T-helper 9 cell (primary cell): ENCODE measurements at regions not wholly inside any gene's neighbourhood (a gene's known extent, or its start where the extent isn't known, plus 50 kb on each side); places are given as distances from the start of the nearest gene placed in this dataset.
"Not testable (repeated sequence)": the region's sequence is repeated elsewhere in the genome, so short reads cannot be mapped to it uniquely, and the experiment has no call there.

ENCODE experiments used
- DNase-seq: peaks from one replicate; pipeline ENCODE4 v3.0.0-alpha.2; 2020

DNA sequence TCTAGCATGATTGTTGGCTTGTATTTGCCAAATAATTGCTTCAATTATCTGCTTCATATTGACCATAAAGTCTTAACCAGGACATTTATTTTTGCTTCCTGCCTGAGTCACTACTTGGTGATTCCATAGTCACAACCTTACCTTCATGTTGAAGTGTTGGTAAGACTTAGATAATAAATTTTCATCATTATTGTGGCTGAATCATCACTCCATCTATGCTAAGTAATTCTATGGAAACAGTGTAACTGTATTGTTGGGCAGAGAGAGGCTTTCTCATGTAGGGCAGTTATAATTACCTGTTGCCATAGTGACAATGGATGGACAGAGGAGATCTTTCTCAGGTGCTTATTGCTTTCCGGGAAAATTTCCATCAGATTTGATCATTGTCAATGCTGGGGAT lies 330.7 kb upstream of the LRRC3B start:
- no peak for DNase-seq

DNA sequence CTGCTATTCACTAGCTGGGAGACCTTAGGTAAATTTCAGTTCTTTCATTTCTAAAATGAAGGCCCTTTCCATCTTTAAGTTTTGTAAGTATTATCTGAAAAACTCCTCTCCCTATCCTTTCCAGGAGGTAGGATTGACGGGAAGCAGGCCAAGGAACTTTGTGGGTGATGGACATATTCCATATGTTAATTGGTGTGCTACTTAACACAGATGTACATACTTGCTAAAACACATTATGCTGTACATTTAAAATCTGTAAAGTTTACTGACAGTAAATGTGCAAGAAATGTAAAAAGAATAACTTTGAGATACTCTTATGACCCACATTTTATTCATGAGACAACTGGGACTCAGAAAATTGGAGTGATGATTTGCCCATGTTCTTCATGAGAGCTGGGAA lies 329.8 kb upstream of the LRRC3B start:
- no peak for DNase-seq

DNA sequence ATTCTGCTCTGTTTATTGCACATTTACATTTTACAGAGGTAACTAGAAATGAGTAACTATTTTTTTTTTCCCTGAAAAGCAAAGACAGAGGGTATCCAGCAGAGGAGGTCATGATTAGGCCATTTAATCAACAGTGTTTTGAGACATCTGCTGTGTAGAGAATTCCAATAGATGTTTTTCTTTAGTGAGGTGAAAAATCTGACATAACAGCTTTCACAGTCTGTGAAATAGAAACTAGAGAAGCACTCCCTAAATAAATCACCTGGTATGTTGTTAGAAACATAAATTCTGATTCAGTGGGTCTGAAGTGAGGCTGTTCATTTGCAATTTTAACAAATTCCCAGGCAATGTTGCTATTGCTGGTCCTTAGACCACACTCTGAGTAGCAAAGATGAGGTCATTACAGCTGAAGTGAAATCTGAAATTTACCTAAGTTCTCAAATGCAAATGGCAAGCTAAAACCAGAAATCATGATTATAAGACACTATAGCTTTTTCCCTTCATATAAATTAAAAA lies 329.2 kb upstream of the LRRC3B start:
- DNase-seq: no peak

DNA sequence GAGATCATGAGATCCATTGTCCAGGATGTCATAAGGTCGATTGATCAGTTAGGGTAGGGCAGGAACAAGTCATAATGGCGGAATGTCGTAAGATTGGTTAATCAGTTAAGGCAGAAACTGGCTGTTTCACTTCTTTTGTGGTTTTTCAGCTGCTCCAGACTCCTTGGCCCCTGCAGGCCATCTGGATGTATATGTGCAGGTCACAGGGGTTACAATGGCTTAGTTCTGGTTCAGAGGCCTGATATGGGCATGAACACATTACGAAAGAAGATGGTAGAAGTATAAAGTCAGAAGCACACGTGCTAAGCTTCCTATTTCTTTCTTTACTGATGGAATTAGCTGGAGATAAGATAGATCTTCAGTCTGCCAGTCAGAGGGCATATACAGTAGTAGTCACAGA lies 315.4 kb upstream of the LRRC3B start:
- DNase-seq: no peak

DNA sequence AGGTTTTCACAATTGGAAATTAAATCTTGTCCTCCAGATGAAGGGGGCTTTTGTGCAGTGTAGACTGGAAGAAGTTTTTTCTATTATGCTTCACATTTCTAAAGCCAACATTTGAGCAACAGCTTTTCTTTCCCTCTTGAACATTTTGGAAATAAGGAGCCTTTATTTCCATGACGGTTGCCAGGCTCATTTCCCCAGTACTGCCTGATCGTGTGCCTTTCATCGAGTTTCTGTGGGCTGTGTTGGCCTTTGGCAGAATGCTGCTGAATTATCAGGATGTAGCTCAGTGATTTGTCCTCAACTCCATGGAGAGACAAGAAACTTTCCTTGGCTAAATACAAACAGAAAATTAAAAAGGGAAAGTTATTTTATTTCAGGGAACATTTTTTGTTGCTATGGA lies 314.8 kb upstream of the LRRC3B start:
- no peak for DNase-seq

DNA sequence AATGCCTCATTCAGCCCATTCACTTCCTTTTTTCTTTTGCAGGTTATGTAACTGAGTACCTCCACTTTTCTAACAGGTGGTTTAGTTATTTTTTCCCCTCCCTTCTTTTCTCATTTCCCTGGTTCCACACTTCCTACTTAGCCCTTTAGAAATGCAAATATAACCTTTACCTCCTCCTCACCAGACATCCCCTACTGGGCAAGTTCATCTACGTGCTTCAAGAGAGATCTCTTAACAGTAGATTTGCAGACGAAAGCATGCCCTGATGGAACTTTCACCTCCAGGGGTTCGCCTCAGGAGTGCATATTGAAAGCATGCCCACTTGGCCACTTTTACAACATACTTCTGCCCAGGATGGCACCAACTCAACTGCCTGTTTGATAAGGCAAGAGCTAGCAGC lies 314.1 kb upstream of the LRRC3B start:
- no peak for DNase-seq

DNA sequence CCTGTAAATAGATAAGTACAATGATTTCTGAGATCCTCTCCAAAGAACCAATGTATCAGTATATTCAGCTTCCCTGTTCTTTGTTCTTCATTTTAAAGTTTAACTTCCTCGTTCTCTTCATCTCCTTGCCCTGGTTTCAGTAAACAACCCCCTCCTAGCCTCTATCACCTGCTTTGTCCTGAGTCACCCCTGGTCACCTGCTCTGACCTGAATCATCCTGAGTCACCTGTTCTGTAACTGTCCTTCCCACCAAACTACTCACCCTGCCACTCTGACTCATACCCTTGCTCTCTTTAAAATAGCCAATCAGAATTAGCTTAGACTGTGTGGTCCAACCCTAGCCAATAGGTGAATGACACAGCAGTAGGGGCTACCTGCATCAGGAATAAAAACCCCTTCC lies 313.0 kb upstream of the LRRC3B start:
- DNase-seq: not testable (repeated sequence)

DNA sequence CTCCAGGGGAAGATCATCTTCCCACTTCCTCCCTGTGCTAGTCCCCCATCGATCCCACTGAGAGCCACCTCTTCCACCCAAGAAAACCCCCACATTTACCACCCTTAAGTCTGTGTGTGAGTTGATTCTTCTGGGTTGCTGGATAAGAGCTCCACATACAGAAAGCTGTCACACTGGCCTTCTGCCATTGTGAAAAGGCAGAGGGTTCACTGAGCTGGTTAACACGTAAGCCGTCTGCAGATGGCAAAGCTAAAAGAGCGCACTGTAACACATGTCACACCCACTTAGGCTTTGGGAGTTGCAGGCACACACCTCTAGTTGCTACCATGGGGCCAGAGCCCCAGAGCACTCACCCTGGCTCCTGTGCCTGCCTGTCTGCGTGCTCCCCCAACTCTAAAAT lies 309.8 kb upstream of the LRRC3B start:
- no peak for DNase-seq

DNA sequence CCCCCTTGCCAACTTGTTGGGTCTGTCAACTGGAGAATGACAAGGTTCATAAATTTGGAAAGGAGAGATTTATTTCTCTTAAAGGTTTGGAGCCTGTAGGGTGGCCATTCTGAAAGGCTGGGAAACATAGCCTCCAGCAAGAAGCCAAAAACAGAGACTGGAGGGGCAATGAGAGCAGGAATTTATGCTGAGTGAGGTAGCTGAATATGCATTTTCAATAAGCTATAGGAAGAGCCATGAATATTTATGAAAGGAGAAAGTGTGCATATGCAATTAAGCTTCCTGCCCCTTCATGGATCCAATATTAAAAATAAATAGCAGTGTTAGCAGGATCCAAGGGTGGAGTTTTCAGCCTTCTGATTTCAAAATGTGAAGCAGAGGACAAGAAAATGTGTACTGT lies 306.1 kb upstream of the LRRC3B start:
- DNase-seq: no peak

DNA sequence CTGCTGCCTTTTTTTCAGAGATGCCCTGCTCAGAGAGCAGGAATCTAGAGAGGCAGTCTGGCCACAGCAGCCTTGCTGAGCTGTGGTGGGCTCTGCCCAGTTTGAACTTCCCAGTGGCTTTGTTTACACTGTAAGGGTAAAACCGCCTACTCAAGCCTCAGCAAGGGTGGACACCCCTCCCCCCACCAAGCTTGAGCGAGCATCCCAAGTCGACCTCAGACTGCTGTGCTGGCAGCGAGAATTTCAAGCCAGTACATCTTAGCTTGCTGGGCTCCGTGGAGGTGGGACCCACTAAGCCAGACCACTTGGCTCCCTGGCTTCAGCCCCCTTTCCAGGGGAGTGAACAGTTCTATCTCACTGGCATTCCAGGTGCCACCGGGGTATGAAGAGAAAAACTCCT lies 298.8 kb upstream of the LRRC3B start:
- not testable (repeated sequence) for DNase-seq

DNA sequence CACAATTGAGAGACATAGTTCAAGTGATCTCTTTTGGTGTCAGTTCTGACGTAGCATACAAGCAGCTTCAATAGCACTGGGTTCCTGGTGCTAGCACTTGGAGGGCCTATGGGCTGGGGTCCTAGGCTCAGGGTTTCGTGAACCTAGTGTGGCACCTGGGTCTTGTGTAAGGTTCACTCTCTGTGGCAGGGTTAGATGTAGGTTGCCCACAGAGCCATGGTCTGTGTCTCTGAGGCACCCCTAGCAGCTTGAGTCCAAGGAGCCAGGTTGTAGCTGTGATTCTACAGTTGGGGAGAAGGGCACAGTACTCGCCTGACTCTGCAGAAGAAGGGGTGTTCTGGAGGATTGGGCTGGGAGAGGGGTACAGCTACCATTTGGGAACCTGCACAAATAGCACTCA lies 282.6 kb upstream of the LRRC3B start:
- DNase-seq: no peak

DNA sequence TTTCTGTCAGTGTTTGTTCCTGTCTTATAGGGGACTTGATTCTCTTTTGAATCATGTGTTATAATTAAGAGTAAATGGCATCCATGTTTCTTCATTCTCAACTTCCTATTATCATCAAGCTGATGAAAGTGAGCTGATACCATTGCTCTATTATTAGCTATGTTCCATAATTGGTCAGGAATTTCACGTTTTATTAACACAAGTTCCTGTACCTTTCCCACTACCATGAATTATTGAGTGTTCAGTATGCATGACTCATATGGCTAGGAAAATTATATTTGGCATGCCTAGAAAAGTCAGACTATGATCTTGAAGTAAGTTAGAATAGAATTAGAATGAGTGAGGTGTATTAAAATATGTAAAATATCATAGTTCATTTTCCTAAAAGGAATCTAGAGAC lies 278.9 kb upstream of the LRRC3B start:
- DNase-seq: no peak

DNA sequence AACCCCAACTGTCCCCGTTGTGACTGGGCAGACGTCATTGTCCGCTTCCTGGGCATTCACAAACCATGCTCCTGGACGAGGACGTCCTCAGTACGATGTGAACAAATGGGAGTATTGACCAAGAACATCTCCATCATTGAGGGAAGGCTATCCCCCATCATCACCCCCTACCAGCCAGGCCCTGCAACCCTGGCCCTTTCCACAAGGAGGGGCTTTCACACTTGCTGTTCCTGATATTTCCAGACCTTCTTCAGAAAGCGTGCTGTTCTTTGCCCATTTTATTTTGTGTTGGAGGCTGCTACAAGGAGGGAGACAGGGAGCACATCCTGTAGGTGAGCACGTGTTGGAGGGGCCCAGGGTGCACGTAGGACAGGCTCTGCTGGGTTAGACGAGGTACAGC lies 277.0 kb upstream of the LRRC3B start:
- no peak for DNase-seq

DNA sequence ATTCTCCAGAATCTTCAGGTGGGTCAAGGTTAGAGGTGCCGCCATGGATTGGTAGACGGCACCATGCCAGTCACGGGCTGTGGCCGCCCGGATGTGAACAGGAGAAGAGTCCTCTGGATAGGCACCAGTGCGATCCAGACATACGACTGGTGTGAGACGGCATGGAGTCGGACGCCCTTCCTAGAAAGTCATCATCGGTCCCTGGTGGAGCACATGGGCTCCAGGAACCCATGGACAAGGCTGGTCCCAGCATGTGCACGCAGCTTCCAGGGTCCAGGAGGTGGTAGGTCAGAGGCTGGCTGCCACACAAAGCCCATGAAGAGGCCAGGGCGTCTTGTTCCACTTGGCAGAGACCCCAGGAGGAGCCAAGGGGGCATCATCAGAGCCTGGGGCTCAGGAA lies 276.1 kb upstream of the LRRC3B start:
- DNase-seq: no peak

DNA sequence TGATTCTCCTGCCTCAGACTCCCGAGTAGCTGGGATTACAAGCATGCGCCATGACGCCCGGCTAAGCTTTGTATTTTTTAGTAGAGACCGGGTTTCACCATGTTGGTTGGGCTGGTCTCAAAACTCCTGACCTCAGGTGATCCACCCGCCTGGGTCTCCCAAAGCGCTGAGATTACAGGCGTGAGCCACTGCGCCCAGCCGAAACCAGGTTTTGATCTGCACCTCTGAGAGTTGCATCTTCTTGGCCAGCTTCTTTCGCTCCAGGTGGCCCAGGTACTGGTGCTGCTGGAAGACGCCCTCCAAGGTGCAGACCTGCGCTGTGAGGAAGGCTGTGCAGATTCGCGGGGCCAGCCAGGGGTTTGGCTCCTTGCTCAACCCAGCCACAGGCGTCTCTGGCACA lies 275.4 kb upstream of the LRRC3B start:
- DNase-seq: no peak

DNA sequence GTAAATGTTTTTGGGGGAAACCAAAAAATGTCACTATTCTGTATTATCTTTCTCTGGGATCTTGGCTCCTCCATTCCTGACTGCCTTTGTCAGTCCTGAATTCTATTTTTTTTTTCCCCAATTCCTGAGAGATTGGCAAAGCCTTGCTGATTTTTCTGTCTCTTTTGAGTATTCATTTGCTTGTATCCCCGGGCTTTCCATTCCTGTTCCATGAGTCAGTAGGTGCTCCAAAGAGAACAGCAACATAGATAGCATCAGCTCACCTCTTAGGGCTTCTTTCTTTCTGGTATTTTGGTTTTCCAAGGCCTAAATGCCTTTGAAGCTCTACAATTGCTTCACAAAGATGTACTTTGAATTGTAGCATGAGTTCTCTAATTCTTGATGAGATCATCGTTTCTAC lies 271.7 kb upstream of the LRRC3B start:
- no peak for DNase-seq

DNA sequence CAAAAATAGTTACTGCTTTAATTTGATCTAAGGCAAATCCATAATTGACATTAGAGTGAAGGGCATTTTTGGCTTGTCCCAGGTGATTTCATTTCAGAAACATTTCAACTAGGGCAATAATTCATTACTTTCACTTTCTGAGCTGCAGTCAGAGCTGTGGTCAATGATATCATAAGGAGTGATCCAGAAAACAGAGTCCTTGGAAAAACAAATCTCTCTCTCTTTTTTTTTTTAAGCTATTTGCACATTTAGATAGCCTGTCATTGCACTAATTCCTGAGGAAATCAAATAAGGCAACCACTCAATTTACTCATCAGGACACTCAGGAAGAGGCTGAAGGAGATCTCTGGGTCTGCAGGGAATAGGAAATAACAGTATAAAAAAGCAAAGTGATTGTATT lies 269.5 kb upstream of the LRRC3B start:
- DNase-seq: no peak

DNA sequence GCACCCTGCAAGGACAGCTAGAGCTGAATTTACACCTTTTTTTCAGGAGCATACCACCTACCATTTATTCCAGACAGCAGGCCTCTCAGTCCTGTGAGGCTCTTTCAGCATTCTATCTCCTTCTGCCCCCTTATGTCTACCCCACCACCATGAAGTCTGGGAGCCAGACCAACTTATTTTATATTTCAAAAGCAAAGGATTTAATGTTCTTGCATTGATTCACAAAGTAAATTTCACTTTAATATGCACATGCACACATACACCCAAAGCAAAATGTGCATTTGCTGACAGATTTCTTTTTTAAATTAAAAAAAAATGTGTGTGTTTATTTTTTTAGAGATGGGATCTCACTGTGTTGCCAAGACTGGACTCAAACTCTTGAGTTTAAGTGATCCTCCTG lies 264.2 kb upstream of the LRRC3B start:
- DNase-seq: no peak

DNA sequence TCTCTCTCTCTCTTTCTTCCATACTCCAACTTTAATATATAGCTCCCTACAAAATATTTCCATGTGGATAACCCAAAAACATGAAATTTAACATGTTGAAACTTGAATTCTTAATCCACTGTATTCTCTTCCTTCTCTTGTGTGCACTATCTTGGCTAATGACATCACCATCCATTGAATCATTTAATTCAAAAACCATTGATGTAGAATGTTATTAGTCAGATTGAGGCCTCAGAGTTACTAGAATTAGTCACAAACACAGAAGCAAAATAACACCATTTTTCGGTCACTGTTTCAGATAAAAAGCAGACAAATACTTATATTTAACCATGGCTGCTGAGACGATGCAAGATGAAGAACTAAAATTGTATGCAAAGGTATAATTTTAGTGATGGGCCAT lies 256.9 kb upstream of the LRRC3B start:
- DNase-seq: no peak

DNA sequence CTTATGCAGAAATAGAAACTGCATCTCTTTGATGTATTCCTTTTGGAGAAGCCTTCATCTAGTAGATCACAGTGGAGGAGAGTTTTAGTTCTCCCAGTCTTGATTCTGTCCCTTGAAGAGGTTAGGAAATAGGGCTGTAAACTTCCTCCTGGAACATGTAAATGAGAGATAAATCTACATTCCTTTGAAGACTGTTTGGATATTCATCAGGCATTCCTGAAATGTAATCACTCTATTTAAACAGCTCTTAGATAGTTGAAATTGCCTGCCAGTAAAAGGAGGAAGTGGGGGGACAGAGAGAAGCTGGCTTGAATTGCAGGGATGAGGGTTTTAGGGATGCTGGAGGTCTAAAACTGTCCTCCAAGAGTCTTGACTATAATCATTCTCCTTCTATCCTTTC lies 254.3 kb upstream of the LRRC3B start:
- DNase-seq: no peak

DNA sequence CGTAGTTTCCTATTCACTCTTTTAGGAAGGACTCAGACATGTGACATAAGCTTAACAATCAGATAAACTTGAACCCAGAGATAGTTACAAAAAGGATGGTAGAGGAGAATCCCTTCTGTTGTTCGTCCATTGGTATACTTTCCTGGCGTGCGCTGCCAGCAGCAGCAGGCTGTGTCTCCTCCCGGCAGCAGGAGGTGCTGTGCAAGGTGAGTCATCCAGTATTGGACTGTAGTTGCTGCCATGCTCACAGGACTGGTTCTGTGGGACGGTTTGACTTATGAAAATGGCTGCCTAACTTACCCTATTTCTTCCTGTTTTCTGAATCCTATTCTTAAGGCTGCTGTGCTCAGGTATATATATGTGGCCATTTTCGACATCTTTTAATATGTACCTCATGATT lies 253.4 kb upstream of the LRRC3B start:
- DNase-seq: no peak

DNA sequence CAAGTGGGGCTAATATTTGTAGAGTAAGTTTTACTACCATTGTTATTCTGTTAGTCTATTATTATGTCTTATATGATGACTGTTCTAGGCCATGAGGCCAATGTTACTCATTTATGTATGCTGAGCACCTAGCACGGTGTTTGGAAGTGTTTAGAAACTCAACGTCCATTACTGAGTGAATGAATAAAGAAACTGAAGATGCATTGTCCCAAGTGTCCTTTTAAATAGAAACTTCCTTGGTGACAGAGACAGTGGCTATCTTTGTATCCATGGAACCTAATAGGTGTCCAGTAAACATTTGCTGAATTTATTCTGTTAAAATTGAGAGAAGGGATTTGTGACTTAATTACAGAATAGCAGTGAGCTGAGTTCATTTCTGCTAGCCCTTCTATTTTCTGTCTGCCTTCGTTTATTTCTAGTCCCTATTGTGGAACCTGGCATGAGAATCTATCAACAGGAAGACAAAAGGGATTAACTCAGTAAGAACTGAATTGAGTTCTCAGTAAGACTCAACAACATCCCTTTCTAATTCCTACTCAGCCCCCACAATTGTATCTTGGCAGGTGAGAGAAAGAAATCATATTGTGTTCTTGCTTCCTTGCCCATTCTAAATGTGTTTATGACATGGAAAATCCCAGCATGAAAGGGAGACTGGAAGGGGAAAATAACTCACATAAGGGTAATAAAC lies 246.6 kb upstream of the LRRC3B start:
- DNase-seq: no peak

DNA sequence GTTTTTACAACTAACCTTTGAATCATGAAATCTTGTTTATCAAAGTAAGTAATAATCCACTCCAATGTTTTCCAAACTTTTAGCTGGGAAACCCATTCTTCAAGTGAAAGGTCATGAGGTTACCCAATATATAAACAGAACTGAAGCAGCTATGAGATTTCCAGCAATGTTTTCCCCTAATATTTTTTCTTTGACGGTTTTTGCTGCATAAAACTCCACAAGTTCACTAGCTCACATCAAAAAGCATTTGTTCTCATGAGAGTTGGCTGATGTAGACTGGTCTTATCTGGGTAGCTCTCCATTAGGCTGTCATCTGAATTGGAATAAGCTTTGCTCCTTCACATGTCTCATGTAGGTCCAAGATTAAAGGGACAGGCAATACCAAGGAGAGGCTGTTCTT lies 241.2 kb upstream of the LRRC3B start:
- DNase-seq: no peak

DNA sequence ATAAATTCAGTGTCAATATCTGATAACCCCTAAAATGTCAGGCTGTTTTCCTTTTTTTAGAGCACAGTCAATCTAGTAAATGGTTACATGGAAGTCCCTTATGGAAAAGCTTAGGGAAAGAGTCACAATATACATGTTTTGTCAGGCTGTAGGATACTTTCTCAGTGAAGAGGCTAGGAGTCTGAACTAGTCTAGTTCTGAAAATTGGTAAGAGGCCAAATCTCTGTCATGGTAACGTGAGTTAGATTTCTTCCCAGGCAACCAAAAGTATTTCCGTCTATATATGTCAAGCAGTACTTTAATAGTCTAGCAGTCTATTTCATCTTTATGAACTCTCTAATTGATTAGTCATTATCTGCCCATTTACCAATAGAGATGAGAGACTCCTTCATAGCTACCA lies 215.9 kb upstream of the LRRC3B start:
- no peak for DNase-seq

DNA sequence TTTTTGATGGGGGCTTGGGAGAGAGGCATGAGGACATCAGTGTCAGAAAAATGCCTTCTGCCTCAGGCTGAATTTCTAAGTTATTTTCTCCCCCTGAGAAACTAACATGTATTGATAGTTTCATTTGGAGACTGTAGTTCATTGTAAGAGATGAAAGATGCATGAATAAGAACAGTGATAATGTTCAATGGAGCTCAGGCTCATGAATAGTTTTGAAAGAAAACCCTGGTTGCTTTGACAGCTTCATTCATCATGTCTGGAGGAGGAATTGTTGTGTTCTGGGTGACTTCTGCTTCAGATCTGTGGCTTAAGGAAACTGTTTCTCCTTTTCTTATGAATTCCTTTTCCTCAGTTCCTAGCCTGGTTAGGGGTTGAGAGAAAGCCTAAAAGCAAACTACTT lies 204.0 kb upstream of the LRRC3B start:
- no peak for DNase-seq

DNA sequence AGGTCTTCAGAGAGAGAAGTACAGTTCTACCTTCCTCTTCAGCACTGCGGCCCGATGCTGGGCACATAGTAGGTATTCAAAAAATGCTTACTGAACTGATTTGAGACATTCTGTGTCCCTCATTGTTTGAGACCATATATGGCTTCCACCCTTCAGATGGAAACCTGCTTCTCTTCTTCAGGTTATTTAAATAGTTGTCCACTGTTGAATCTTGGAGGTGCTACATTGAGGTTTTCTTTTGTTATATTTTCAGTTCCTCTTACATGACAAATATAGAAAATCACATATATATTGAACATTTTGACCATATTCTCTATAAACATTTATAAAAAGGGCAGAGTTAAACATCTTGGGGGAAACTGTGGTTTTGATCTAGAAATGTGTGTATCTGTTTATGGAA lies 200.2 kb upstream of the LRRC3B start:
- no peak for DNase-seq
